T-helper 2 cell treated with Interferon-gamma antibody and Interleukin-4, amounts not matched to agents 5 μg/mL and 100 μg/mL, for 36 hours (primary cell): ENCODE measurements at regions not wholly inside any gene's neighbourhood (a gene's known extent, or its start where the extent isn't known, plus 50 kb on each side); places are given as distances from the start of the nearest gene placed in this dataset.
"Not testable (repeated sequence)": the region's sequence is repeated elsewhere in the genome, so short reads cannot be mapped to it uniquely, and the experiment has no call there.

Experiments used
- DNase-seq: peaks from one replicate; pipeline ENCODE4 v3.0.0; 2021; ENCODE audit warnings: low spot score
- H3K27ac Mint-ChIP-seq: one replicate; pipeline ENCODE4 v1.8.0; 2021; ENCODE audit warnings: mild to moderate bottlenecking, mixed read lengths
- H3K27me3 Mint-ChIP-seq: one replicate; pipeline ENCODE4 v1.8.0; 2021; ENCODE audit warnings: low read depth, mixed read lengths
- H3K36me3 Mint-ChIP-seq: one replicate; pipeline ENCODE4 v1.8.0; 2021; ENCODE audit warnings: low read depth, mixed read lengths
- H3K4me1 Mint-ChIP-seq: one replicate; pipeline ENCODE4 v1.8.0; 2021; ENCODE audit warnings: low read depth, mixed read lengths
- H3K4me3 Mint-ChIP-seq: one replicate; pipeline ENCODE4 v1.8.0; 2022; ENCODE audit warnings: mild to moderate bottlenecking, moderate library complexity, mixed read lengths
- H3K9me3 Mint-ChIP-seq: one replicate; pipeline ENCODE4 v1.8.0; 2021; ENCODE audit warnings: mixed read lengths

DNA sequence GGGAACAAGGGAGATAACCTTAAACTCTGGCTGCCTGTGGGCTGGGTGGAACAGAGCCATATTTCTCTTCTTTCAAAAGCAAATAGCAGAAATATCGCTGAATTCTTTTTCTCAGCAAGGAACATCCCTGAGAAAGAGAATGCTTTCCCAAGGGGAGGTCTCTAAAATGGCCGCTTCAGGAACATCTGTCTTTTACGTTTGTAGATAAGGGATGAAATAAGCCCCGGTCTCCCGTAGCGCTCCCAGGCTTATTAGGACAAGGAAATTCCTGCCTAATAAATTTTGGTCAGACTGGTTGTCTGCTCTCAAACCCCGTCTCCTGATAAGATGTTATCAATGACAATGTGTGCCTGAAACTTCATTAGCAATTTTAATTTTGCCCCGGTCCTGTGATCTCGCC is 340.6 kb upstream of the IGFBP3 start:
- not testable (repeated sequence) for H3K4me1 Mint-ChIP-seq, H3K27ac Mint-ChIP-seq, H3K36me3 Mint-ChIP-seq, H3K4me3 Mint-ChIP-seq, DNase-seq, H3K27me3 Mint-ChIP-seq
- peaks cover 29% of the 10 kb centered on the region for H3K9me3 Mint-ChIP-seq

DNA sequence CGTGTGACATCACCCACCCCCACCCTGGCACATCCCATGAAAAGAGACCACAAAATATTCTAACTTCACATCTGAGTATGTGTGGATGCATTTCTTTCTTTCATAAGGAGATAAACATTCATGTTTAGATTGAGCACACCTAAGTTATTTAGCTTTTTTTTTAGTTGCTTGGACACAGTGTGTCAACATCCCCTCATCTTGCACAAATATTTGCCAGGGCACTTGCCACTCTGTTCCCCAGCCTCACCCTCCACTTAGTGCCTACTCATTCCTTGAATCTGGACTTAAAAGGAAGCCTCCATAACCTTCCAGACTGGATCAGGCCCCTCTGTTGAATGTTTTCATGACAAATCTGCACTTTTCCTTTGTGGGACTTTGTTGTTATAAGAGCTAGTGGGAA is 338.9 kb upstream of the IGFBP3 start:
- Mint-ChIP-seq H3K4me3 (no peak overlapping the region), H3K36me3 (no peaks in the 10 kb centered on the region), H3K9me3 (peaks cover 29% of the 10 kb centered on the region), H3K27me3 (no peaks in the 10 kb centered on the region), H3K27ac (no peak overlapping the region), H3K4me1 (no peaks in the 10 kb centered on the region)
- no peak for DNase-seq

DNA sequence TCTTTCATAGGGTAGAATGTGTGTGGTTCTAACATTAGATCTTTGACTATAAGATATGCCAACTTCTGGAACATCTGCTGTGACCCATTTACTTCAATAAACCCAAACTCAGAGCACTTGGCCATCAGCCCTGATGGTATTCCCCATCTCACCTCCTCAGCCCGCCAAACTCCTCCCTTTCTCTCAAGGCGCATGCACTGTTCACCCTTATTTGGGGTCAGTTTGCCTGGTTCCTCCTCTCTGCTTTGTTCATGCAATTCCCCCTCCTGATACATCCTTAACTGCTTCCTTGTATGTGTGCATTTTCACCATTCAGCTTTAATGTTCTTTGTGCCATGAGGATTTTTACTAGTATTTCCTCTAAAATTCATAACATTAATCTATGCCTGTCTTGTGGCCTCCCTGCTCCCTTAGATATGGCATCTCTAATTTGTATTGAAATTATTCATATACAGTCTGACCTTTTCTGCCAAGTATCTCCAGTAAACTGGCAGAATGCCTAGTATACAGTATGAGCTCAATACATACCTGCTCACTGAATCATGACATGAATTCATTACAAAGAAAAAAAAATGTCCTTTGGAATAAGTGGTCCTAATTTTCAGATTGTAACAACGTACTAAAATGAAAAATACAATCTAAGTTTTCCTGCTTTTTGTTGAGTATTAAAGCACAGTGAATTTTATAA is 336.8 kb upstream of the IGFBP3 start:
- H3K4me3 Mint-ChIP-seq = no peak overlapping the region
- DNase-seq = no peak
- H3K9me3 Mint-ChIP-seq = peaks cover 26% of the 10 kb centered on the region

DNA sequence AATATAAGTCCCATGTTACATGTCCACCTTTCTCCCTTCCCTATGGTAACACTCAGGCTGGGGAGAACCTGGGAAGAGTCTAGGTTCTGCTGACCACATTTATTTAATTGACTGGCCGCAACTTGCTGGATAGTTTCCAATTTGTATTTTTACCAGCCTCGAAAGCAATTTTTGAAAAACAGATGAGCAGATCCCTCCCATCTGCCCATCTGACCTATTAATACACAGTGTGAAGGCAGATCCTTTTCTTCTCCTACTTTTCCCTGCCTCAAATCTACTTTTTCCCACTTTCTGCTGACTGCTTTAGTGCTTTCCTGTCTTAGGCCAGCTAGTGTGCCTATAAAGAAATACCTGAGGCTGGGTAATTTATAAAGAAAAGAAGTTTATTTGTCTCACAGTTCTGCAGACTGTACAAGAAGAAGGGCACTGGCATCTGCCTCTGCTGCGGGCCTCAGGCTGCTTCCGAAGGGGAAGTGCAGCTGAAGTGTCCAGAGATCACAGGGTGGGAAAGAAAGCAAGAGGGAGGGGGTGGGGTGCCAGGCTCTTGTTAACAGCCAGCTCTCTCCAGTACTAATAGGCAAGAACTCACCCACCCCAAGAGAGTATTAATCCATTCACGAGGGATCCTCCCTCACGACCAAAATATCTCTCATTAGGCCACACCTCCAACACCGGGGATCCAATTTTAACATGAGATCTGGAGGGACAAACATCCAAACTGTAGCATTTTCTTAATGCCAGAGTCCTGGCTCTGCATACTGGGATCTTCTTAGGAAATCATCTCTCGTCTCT is 336.0 kb upstream of the IGFBP3 start:
- Mint-ChIP-seq H3K36me3 (no peaks in the 10 kb centered on the region), H3K27me3 (no peaks in the 10 kb centered on the region), H3K4me3 (no peak overlapping the region), H3K9me3 (peaks cover 24% of the 10 kb centered on the region), H3K4me1 (no peaks in the 10 kb centered on the region), H3K27ac (no peak overlapping the region)
- DNase-seq = no peak

More for the DNA sequence above, 336.8 kb upstream of the IGFBP3 start:
- no peaks in the 10 kb centered on the region for H3K36me3 Mint-ChIP-seq
- no peak overlapping the region for H3K27ac Mint-ChIP-seq
- H3K27me3 Mint-ChIP-seq = no peaks in the 10 kb centered on the region
- H3K4me1 Mint-ChIP-seq = no peaks in the 10 kb centered on the region

DNA sequence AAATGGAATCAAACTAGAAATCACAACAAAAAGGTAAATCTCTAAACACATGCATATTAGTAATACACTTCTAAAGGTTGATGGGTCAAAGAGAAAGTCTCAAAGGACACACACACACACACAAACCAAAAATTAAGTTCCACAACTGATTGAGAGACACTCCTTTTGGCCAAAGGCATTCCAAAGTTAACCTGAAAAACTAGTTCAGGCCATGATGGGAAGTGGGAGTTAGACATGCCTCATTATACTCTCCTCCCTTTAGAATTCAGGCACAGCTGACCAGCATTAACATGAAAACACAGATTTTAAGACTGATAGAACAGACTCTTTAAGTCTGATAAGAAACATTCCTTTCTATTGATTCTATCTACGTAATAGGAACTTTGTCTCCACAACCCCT is 332.4 kb upstream of the IGFBP3 start:
- peaks cover 1% of the 10 kb centered on the region for H3K9me3 Mint-ChIP-seq
- no peaks in the 10 kb centered on the region for H3K36me3 Mint-ChIP-seq
- DNase-seq = no peak
- H3K4me1 Mint-ChIP-seq = no peaks in the 10 kb centered on the region
- no peak overlapping the region for H3K4me3 Mint-ChIP-seq
- H3K27ac Mint-ChIP-seq = no peak overlapping the region
- H3K27me3 Mint-ChIP-seq = no peaks in the 10 kb centered on the region

DNA sequence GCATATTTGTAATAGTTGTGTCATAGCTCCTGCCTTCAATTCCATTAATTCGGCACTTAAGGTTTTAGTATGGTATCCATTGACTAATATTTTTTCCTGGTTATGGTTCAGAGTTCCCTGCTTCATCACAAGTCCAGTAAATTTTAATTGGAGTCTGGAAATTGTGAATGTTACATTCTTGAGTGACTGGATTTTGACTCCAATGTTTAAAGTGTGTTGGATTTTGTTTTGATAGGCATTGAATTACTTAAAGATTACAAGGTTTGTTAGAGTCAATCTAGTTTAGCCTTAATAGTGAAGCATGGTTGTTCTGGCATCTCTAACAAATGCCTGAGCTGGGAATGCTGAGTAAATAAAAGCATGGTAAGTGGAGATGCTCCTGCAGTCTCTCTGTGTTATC is 326.6 kb upstream of the IGFBP3 start:
- H3K36me3 Mint-ChIP-seq = no peaks in the 10 kb centered on the region
- no peak for DNase-seq
- no peaks in the 10 kb centered on the region for H3K4me1 Mint-ChIP-seq
- H3K4me3 Mint-ChIP-seq = no peak overlapping the region
- no peaks in the 10 kb centered on the region for H3K27me3 Mint-ChIP-seq
- H3K27ac Mint-ChIP-seq = no peak overlapping the region
- H3K9me3 Mint-ChIP-seq = no peaks in the 10 kb centered on the region

DNA sequence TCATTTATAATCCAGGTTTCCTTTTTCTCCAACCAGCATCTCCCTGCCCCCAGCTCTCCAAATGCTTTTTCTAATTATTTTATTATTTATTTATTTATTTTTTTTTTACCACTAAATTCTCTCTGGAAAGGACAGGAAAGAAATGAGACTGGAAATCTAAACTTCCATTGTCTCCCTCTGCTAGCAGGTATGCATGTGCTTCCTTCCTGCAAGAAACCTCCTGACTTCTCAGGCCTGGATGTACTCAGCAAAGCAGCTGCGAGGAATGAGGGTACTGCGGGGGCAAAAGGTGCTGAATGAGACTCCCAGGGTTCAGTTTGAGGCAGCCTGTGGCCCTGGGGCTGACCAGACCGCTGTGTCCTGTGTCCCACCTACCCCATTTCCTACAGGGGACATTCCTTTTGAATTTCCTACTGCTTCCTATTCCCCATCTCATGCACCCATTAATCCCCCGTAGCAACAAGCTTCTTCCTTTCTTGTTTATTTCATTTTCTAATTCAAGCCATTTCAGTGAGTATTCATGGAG is 324.6 kb upstream of the IGFBP3 start:
- no peak overlapping the region for H3K27ac Mint-ChIP-seq
- no peak overlapping the region for H3K4me3 Mint-ChIP-seq
- H3K36me3 Mint-ChIP-seq = no peaks in the 10 kb centered on the region
- no peaks in the 10 kb centered on the region for H3K27me3 Mint-ChIP-seq
- H3K9me3 Mint-ChIP-seq = no peaks in the 10 kb centered on the region
- DNase-seq = no peak
- H3K4me1 Mint-ChIP-seq = no peaks in the 10 kb centered on the region

DNA sequence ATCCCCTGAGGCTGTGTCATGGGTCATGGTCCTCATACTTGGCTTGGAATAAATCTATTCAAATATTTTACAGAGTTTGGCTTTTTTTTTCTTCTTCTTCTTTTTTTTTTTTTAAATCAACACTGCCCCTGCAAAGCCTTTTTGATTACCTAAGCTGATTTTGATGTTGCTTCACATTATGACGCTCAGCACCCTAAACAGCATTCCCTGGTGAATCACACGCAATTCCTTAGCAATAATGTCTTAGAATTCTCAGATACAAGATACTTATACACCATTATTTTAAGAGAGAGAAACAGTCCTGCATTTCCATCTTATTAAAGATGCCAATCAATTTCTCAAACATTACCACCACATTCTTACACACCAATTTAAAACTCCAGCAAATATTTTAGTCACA is 323.7 kb upstream of the IGFBP3 start:
- no peaks in the 10 kb centered on the region for H3K27me3 Mint-ChIP-seq
- no peak overlapping the region for H3K27ac Mint-ChIP-seq
- no peaks in the 10 kb centered on the region for H3K9me3 Mint-ChIP-seq
- H3K36me3 Mint-ChIP-seq = no peaks in the 10 kb centered on the region
- H3K4me1 Mint-ChIP-seq = no peaks in the 10 kb centered on the region
- DNase-seq = no peak
- no peak overlapping the region for H3K4me3 Mint-ChIP-seq

DNA sequence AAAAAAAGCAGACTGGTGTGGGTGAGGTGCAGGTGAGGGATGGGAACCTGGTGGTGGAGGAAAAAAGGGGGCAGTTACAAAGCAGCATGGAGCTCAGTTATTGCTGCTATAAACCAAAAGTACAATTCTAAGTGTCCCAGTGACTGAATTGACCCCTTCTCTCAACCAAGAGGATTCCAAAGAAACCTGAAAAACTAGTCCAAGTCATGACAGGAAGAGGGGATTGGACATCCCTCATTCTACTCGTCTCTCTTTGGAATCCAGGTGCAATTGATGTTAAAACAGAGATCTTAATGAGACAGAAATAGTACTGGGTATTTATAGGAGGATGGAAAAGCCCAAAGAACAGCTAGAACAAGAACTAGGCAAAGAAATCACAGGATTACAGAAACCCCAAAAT is 322.3 kb upstream of the IGFBP3 start:
- Mint-ChIP-seq H3K36me3 (no peaks in the 10 kb centered on the region), H3K27ac (no peak overlapping the region), H3K4me1 (no peaks in the 10 kb centered on the region), H3K27me3 (no peaks in the 10 kb centered on the region), H3K9me3 (no peaks in the 10 kb centered on the region), H3K4me3 (no peak overlapping the region)
- DNase-seq = no peak

DNA sequence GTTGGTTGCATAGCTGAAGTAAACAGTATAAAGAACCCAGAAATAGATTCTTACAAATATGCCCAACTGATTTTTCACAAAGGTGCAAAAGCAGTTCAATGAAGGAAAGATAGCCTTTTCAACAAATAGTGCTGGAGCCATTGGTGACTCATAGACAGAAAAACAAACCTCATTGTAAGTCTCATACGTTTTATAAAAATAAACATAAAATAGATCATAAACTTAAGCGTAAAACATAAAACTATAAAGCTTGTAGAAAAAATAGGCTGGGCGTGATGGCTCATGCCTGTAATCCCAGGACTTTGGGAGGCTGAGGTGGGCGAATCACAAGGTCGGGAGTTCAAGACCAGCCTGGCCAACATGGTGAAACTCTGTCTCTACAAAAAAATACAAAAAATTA is 318.8 kb upstream of the IGFBP3 start:
- H3K27ac Mint-ChIP-seq = no peak overlapping the region
- H3K36me3 Mint-ChIP-seq = no peaks in the 10 kb centered on the region
- no peak overlapping the region for H3K4me3 Mint-ChIP-seq

DNA sequence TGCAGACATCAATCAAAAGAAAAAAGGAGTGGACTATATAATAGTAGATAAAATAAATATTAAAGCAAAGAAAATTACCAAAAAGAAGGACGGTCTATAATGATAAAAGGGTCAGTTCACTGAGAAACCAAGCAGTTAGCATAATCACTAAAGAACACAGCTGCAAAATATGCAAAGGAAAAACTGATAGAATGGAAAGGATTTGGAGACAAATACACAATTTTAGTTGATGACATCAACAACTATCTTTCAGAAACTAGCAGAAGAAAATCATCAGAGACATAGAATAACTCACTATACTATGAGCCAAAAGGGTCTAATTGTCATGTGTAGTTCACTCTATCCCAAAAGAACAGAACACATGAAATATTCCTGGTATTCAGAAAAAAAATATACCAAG is 316.4 kb upstream of the IGFBP3 start:
- Mint-ChIP-seq H3K27me3 (no peaks in the 10 kb centered on the region), H3K4me3 (no peak overlapping the region), H3K4me1 (no peaks in the 10 kb centered on the region), H3K36me3 (no peaks in the 10 kb centered on the region), H3K27ac (no peak overlapping the region), H3K9me3 (no peaks in the 10 kb centered on the region)
- no peak for DNase-seq

More for the DNA sequence above, 318.8 kb upstream of the IGFBP3 start:
- Mint-ChIP-seq H3K4me1 (no peaks in the 10 kb centered on the region), H3K9me3 (no peaks in the 10 kb centered on the region), H3K27me3 (no peaks in the 10 kb centered on the region)
- DNase-seq = no peak

DNA sequence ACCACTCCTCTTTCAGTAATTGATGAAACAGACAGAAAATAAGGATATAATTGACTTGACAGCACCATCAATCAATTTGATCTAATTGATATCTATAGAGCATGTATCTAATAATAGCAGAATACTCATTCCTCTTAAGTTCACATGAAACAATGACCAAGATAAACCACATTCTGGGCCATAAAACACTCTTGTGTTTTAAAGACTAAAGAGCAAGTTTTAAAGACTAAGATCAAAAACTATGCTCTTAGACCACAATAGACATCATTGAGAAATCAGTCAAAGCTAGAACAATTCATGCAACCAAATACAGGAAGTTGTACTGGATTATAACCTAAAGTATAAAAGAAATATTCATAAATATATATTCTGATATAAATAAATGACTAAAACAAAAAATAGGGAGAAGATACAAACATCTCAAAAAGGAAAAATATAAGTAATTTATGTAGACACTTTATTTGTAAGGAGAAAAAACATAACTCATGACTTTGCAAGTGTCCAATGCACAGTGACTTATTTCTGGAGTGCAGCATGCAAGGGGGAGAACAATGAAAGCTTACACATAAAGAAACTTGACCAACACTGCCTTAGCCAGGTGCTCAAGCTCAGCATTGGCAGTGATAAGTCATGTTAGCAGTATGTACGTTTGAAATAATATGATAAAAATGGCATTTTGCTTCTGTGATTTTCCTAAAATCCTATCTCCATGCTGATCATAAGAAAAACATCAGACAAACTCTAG is 312.7 kb upstream of the IGFBP3 start:
- H3K9me3 Mint-ChIP-seq = no peaks in the 10 kb centered on the region
- no peak overlapping the region for H3K4me3 Mint-ChIP-seq
- no peak for DNase-seq
- H3K27me3 Mint-ChIP-seq = no peaks in the 10 kb centered on the region
- no peak overlapping the region for H3K27ac Mint-ChIP-seq
- H3K4me1 Mint-ChIP-seq = no peaks in the 10 kb centered on the region
- no peaks in the 10 kb centered on the region for H3K36me3 Mint-ChIP-seq

DNA sequence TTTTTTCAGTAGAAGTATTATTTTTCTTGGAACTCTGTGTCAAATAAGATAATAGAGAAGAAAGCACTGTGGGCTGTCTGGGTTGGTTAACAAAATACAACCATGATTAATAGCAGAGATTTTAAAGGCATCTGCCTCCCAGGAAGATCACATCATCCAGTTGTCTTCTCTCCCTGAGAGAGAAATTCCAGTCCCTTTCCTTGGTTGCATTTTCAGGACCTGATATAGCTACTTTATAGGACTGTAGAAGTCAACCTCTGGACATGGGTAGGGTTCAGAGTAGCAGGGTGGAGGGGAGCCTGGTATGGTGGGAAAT is 309.9 kb upstream of the IGFBP3 start:
- Mint-ChIP-seq H3K9me3 (no peaks in the 10 kb centered on the region), H3K36me3 (no peaks in the 10 kb centered on the region), H3K4me3 (no peak overlapping the region), H3K27me3 (no peaks in the 10 kb centered on the region), H3K4me1 (no peaks in the 10 kb centered on the region), H3K27ac (no peak overlapping the region)
- no peak for DNase-seq

DNA sequence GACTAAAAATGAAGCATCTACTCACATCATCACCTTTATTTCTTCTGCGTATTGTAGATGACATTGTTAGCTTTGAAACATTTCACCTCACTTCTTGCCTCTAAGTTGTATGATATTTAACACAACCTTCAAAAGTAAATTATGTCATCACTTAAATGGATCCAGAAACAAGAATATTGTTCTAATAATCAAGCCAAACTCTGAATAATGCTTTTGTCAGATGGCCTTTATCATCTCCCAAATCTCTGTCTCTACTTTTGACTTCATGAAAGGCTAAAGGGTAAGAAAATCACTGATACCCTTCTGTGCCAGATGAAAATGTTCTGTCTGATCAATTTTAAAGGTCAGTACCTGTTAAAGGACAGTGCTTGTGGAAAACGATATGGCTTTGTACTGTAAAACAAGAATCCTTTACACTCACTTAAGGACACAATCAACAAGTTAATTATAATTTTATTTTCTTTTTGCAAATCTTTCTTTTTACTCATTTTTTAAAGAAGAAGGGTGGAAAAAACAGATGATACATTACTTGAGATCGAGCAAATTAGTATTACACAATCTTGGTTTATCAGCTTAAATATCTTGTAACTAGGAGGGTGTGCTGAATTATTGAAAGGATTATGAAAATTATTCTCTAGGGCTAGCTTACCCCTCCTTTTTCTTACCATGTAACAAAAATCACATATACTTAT is 309.4 kb upstream of the IGFBP3 start:
- H3K27me3 Mint-ChIP-seq = no peaks in the 10 kb centered on the region
- no peak overlapping the region for H3K27ac Mint-ChIP-seq
- H3K36me3 Mint-ChIP-seq = no peaks in the 10 kb centered on the region
- DNase-seq = no peak
- H3K9me3 Mint-ChIP-seq = no peaks in the 10 kb centered on the region
- H3K4me3 Mint-ChIP-seq = no peak overlapping the region
- no peaks in the 10 kb centered on the region for H3K4me1 Mint-ChIP-seq
